Loucy (cell line): ENCODE measurements at regions not wholly inside any gene's neighbourhood (a gene's known extent, or its start where the extent isn't known, plus 50 kb on each side); places are given as distances from the start of the nearest gene placed in this dataset.

Experiments
- H2AFZ ChIP-seq: fragments of 200-600 bp; sonication (generic); 2 replicates; pipeline ENCODE4 v1.6.0; 2016; ENCODE audit warnings: antibody characterized with exemption, mild to moderate bottlenecking, low read length, moderate library complexity
- H3F3A ChIP-seq: fragments of 200-600 bp; 2 replicates; pipeline ENCODE4 v1.6.0; 2016; ENCODE audit warnings: antibody characterized with exemption, low read depth, mild to moderate bottlenecking
- H3K27me3 ChIP-seq: fragments of 200-600 bp; sonication (generic); 2 replicates; pipeline ENCODE4 v1.6.1; 2014; ENCODE audit warnings: low read length, mild to moderate bottlenecking; ENCODE audit not compliant: insufficient read depth, poor library complexity, severe bottlenecking
- H3K36me3 ChIP-seq: fragments of 200-600 bp; sonication (generic); 2 replicates; pipeline ENCODE4 v1.6.1; 2016; ENCODE audit warnings: low read length; ENCODE audit not compliant: insufficient read depth
- H3K4me1 ChIP-seq: fragments of 200-600 bp; sonication (generic); 2 replicates; pipeline ENCODE4 v1.5.1; 2014; ENCODE audit warnings: low read length, mild to moderate bottlenecking; ENCODE audit not compliant: insufficient read depth, poor library complexity, severe bottlenecking
- H3K4me2 ChIP-seq: fragments of 200-600 bp; sonication (generic); 2 replicates; pipeline ENCODE4 v1.6.0; 2014; ENCODE audit warnings: antibody characterized with exemption, low read length, low read depth, mild to moderate bottlenecking; ENCODE audit not compliant: poor library complexity, severe bottlenecking
- H3K4me3 ChIP-seq: fragments of 200-600 bp; sonication (generic); 2 replicates; pipeline ENCODE4 v1.5.1; 2014; ENCODE audit warnings: low read length, mild to moderate bottlenecking, mixed read lengths; ENCODE audit not compliant: poor library complexity, severe bottlenecking
- H3K79me2 ChIP-seq: fragments of 200-600 bp; sonication (generic); 2 replicates; pipeline ENCODE4 v1.6.1; 2014; ENCODE audit warnings: low read length; ENCODE audit not compliant: insufficient read depth
- H3K9ac ChIP-seq: fragments of 200-600 bp; sonication (generic); 2 replicates; pipeline ENCODE4 v1.6.0; 2014; ENCODE audit warnings: mild to moderate bottlenecking, low read depth, low read length, moderate library complexity; ENCODE audit not compliant: poor library complexity, severe bottlenecking
- H3K9me2 ChIP-seq: fragments of 200-600 bp; sonication (generic); replicated peaks from 2 replicates; pipeline ENCODE4 v1.6.1; 2016; ENCODE audit warnings: low read depth, low read length, mixed read lengths
- H3K9me3 ChIP-seq: fragments of 200-600 bp; sonication (generic); 2 replicates; pipeline ENCODE4 v1.6.1; 2014; ENCODE audit warnings: mild to moderate bottlenecking, antibody characterized with exemption, low read length, low read depth; ENCODE audit not compliant: insufficient read depth
- H4K20me1 ChIP-seq: fragments of 200-600 bp; sonication (generic); 2 replicates; pipeline ENCODE4 v1.6.0; 2014; ENCODE audit warnings: antibody characterized with exemption, low read length, mild to moderate bottlenecking; ENCODE audit not compliant: insufficient read depth, poor library complexity, severe bottlenecking
- CTCF ChIP-seq: fragments of 200-600 bp; sonication (generic); conservative IDR thresholded peaks from 2 replicates; pipeline ENCODE4 v1.5.1; 2014; ENCODE audit warnings: mild to moderate bottlenecking, antibody characterized with exemption, low read length
- EZH2phosphoT487 ChIP-seq: fragments of 200-600 bp; IDR thresholded peaks from 2 replicates; pipeline ENCODE4 v1.6.1; 2018; ENCODE audit warnings: antibody characterized with exemption, mild to moderate bottlenecking, moderate library complexity, borderline replicate concordance

GRCh38 chr13:103812971-103813370, 746.8 kb upstream of the SLC10A2 start:
- H3K27me3 ChIP-seq = no peaks in the 10 kb centered on the region
- no peak overlapping the region for H3K4me2 ChIP-seq
- H3K9me3 ChIP-seq = no peaks in the 10 kb centered on the region
- H3K4me1 ChIP-seq = no peaks in the 10 kb centered on the region
- no peak for TF ChIP-seq CTCF
- no peak for TF ChIP-seq EZH2phosphoT487
- H3K79me2 ChIP-seq = no peaks in the 10 kb centered on the region
- H3K4me3 ChIP-seq = no peak overlapping the region
- H4K20me1 ChIP-seq = no peaks in the 10 kb centered on the region
- no peak overlapping the region for H3K9ac ChIP-seq
- H3K9me2 ChIP-seq = no peaks in the 10 kb centered on the region
- H3K36me3 ChIP-seq = no peaks in the 10 kb centered on the region
- H3F3A ChIP-seq = no peaks in the 10 kb centered on the region
- H2AFZ ChIP-seq = no peak overlapping the region

GRCh38 chr13:103812558-103812957, 746.3 kb upstream of the SLC10A2 start:
- TF ChIP-seq EZH2phosphoT487 (no peak), CTCF (no peak)
- Histone ChIP-seq H3K79me2 (no peaks in the 10 kb centered on the region), H4K20me1 (no peaks in the 10 kb centered on the region)

GRCh38 chr13:103810026-103810425, 743.8 kb upstream of the SLC10A2 start:
- no peaks in the 10 kb centered on the region for H3F3A ChIP-seq
- no peaks in the 10 kb centered on the region for H3K27me3 ChIP-seq
- no peaks in the 10 kb centered on the region for H3K79me2 ChIP-seq
- H3K9ac ChIP-seq = no peak overlapping the region
- H2AFZ ChIP-seq = no peak overlapping the region
- no peaks in the 10 kb centered on the region for H3K36me3 ChIP-seq
- H3K9me2 ChIP-seq = no peaks in the 10 kb centered on the region
- H3K4me1 ChIP-seq = no peaks in the 10 kb centered on the region
- no peak overlapping the region for H3K4me3 ChIP-seq
- no peak overlapping the region for H3K4me2 ChIP-seq
- H4K20me1 ChIP-seq = no peaks in the 10 kb centered on the region
- no peaks in the 10 kb centered on the region for H3K9me3 ChIP-seq
- no peak for TF ChIP-seq CTCF
- TF ChIP-seq EZH2phosphoT487 = no peak

More at GRCh38 chr13:103812558-103812957, 746.3 kb upstream of the SLC10A2 start:
- Histone ChIP-seq H3K9me3 (no peaks in the 10 kb centered on the region), H3F3A (no peaks in the 10 kb centered on the region), H3K9me2 (no peaks in the 10 kb centered on the region), H2AFZ (no peak overlapping the region), H3K4me2 (no peak overlapping the region), H3K4me1 (no peaks in the 10 kb centered on the region), H3K36me3 (no peaks in the 10 kb centered on the region), H3K9ac (no peak overlapping the region), H3K4me3 (no peak overlapping the region), H3K27me3 (no peaks in the 10 kb centered on the region)
